ENCODE measurements at regions not wholly inside any gene's neighbourhood (a gene's known extent, or its start where the extent isn't known, plus 50 kb on each side); places are given as distances from the start of the nearest gene placed in this dataset.

- TF ChIP-seq CTCF (IDR thresholded peaks at IDR 0.05; ENCODE audit: low read length) (no peak), EZH2phosphoT487 (IDR thresholded peaks at IDR 0.05; ENCODE audit: low read length) (no peak), EZH2 (optimal IDR thresholded peaks at IDR 0.05; ENCODE audit: low read depth, low read length) (no peak)
- no peak overlapping the region for H3K4me3 ChIP-seq (ENCODE audit: low read length)
- H3K79me2 ChIP-seq (ENCODE audit: low read length) = no peaks in the 10 kb centered on the region
- H3K9ac ChIP-seq (ENCODE audit: low read length) = no peak overlapping the region
- no peaks in the 10 kb centered on the region for H4K20me1 ChIP-seq (ENCODE audit: insufficient read depth, low read length)
- H3K9me3 ChIP-seq (replicated peaks; ENCODE audit: insufficient read depth, low read length) = no peaks in the 10 kb centered on the region
- no peaks in the 10 kb centered on the region for H3K27me3 ChIP-seq (replicated peaks; ENCODE audit: insufficient read depth, low read length)
- H3K4me2 ChIP-seq (ENCODE audit: low read depth, low read length) = no peak overlapping the region
- no peaks in the 10 kb centered on the region for H3K9me2 ChIP-seq (replicated peaks; ENCODE audit: insufficient read depth, low read length)
- H3K27ac ChIP-seq (ENCODE audit: low read length) = no peak overlapping the region
- no peak overlapping the region for H2AFZ ChIP-seq (ENCODE audit: low read length)
- no peak for DNase-seq
- no peaks in the 10 kb centered on the region for H3K4me1 ChIP-seq (ENCODE audit: low read length)
- H3F3A ChIP-seq (ENCODE audit: insufficient read depth, low read length) = no peaks in the 10 kb centered on the region
- no peaks in the 10 kb centered on the region for H3K36me3 ChIP-seq (replicated peaks; ENCODE audit: insufficient read depth, low read length)
Observed at GRCh38 chr10:113283189-113283588, 269.7 kb upstream of the HABP2 start.

GRCh38 chr10:113284635-113285034, 268.2 kb upstream of the HABP2 start:
- no peak overlapping the region for H3K27ac ChIP-seq (ENCODE audit: low read length)
- H3F3A ChIP-seq (ENCODE audit: insufficient read depth, low read length) = no peaks in the 10 kb centered on the region
- H3K79me2 ChIP-seq (ENCODE audit: low read length) = no peaks in the 10 kb centered on the region
- H3K4me2 ChIP-seq (ENCODE audit: low read depth, low read length) = no peak overlapping the region
- H3K9ac ChIP-seq (ENCODE audit: low read length) = no peak overlapping the region
- no peaks in the 10 kb centered on the region for H4K20me1 ChIP-seq (ENCODE audit: insufficient read depth, low read length)
- DNase-seq = no peak
- no peak overlapping the region for H3K4me3 ChIP-seq (ENCODE audit: low read length)
- TF ChIP-seq CTCF (IDR thresholded peaks at IDR 0.05; ENCODE audit: low read length) (no peak), EZH2phosphoT487 (IDR thresholded peaks at IDR 0.05; ENCODE audit: low read length) (no peak)
- H3K9me3 ChIP-seq (replicated peaks; ENCODE audit: insufficient read depth, low read length) = no peaks in the 10 kb centered on the region
- no peaks in the 10 kb centered on the region for H3K27me3 ChIP-seq (replicated peaks; ENCODE audit: insufficient read depth, low read length)
- H2AFZ ChIP-seq (ENCODE audit: low read length) = no peak overlapping the region
- H3K4me1 ChIP-seq (ENCODE audit: low read length) = no peaks in the 10 kb centered on the region
- no peaks in the 10 kb centered on the region for H3K9me2 ChIP-seq (replicated peaks; ENCODE audit: insufficient read depth, low read length)
- no peaks in the 10 kb centered on the region for H3K36me3 ChIP-seq (replicated peaks; ENCODE audit: insufficient read depth, low read length)

- H3K4me1 ChIP-seq (ENCODE audit: low read length) = no peaks in the 10 kb centered on the region
- DNase-seq = no peak
- H3K9me2 ChIP-seq (replicated peaks; ENCODE audit: insufficient read depth, low read length) = no peaks in the 10 kb centered on the region
- H3K9ac ChIP-seq (ENCODE audit: low read length) = no peak overlapping the region
- no peak overlapping the region for H3K27ac ChIP-seq (ENCODE audit: low read length)
- H3K4me3 ChIP-seq (ENCODE audit: low read length) = no peak overlapping the region
- no peaks in the 10 kb centered on the region for H3F3A ChIP-seq (ENCODE audit: insufficient read depth, low read length)
- H3K4me2 ChIP-seq (ENCODE audit: low read depth, low read length) = no peak overlapping the region
- H3K9me3 ChIP-seq (replicated peaks; ENCODE audit: insufficient read depth, low read length) = no peaks in the 10 kb centered on the region
- no peaks in the 10 kb centered on the region for H3K27me3 ChIP-seq (replicated peaks; ENCODE audit: insufficient read depth, low read length)
- no peaks in the 10 kb centered on the region for H3K79me2 ChIP-seq (ENCODE audit: low read length)
- no peaks in the 10 kb centered on the region for H4K20me1 ChIP-seq (ENCODE audit: insufficient read depth, low read length)
- no peak overlapping the region for H2AFZ ChIP-seq (ENCODE audit: low read length)
- TF ChIP-seq EZH2 (optimal IDR thresholded peaks at IDR 0.05; ENCODE audit: low read depth, low read length) (no peak), EZH2phosphoT487 (IDR thresholded peaks at IDR 0.05; ENCODE audit: low read length) (no peak), CTCF (IDR thresholded peaks at IDR 0.05; ENCODE audit: low read length) (no peak)
- no peaks in the 10 kb centered on the region for H3K36me3 ChIP-seq (replicated peaks; ENCODE audit: insufficient read depth, low read length)
Observed at GRCh38 chr10:113285305-113285704, 267.5 kb upstream of the HABP2 start.

Data from MM.1S (cell line).